ENCODE measurements at regions not wholly inside any gene's neighbourhood (a gene's known extent, or its start where the extent isn't known, plus 50 kb on each side); places are given as distances from the start of the nearest gene placed in this dataset.

DNA sequence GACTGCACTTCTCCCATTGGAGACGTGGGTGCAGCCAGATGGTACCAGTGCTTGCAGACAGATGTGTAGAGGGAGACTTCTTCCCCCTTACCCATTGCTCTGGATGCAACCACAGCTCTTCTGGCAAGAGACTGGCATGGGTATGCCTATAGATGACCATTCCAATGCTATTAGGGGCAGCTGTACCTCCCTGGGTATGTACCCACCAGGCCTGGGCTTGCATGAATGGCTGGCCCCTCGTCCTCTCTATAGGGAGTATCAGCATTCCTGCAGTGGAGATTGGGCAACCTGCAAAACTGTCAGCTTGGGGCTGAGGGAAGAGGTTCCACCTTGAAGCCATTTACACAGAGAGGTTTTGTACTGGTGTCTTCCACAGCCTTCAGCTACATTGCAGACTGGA, 57.6 kb upstream of the FXR1 start:
- 33% methylated on average over 2 of the region's 2 CpGs for WGBS
- peaks cover 0 to 9% (median 3%) of the 10 kb centered on the region in 4 donors for H3K9me3 ChIP-seq
- no peaks in the 10 kb centered on the region for H3K4me1 ChIP-seq
- no peak for DNase-seq (ENCODE audit: extremely low spot score)
- H3K36me3 ChIP-seq = no peaks in the 10 kb centered on the region
- no peak for TF ChIP-seq EP300 (IDR thresholded peaks at IDR 0.05)
- no peak for TF ChIP-seq POLR2AphosphoS5 (IDR thresholded peaks at IDR 0.05)
- TF ChIP-seq POLR2A (IDR thresholded peaks at IDR 0.05; ENCODE audit: low read depth) = no peak
- TF ChIP-seq, protein P1, sequence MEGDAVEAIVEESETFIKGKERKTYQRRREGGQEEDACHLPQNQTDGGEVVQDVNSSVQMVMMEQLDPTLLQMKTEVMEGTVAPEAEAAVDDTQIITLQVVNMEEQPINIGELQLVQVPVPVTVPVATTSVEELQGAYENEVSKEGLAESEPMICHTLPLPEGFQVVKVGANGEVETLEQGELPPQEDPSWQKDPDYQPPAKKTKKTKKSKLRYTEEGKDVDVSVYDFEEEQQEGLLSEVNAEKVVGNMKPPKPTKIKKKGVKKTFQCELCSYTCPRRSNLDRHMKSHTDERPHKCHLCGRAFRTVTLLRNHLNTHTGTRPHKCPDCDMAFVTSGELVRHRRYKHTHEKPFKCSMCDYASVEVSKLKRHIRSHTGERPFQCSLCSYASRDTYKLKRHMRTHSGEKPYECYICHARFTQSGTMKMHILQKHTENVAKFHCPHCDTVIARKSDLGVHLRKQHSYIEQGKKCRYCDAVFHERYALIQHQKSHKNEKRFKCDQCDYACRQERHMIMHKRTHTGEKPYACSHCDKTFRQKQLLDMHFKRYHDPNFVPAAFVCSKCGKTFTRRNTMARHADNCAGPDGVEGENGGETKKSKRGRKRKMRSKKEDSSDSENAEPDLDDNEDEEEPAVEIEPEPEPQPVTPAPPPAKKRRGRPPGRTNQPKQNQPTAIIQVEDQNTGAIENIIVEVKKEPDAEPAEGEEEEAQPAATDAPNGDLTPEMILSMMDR (IDR thresholded peaks at IDR 0.05) = no peak
- no peak overlapping the region for H3K4me3 ChIP-seq
- no peaks in the 10 kb centered on the region for H3K27me3 ChIP-seq
- intact Hi-C loops (cut with DNase I) = no loop called here
- no peak overlapping the region for H3K27ac ChIP-seq (replicated peaks in 1 of 4)

DNA sequence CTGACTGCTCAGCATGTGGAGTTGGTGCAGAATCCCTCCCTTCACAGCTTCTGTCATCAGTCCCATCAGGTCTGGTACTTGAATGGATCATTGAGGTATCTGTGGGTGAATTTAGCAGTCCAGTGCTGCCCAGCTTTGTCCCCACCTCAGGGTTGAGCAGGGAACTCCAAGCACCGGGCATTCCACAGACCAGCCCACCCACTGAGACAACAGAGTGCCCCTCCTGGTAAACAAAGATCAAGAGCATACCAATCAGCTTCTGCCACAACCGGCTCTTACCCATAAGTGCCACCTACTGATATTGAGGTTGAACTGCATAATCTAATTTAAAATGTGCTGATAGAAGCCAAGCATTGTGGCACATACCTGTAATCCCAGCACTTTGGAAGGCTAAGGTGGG, 57.1 kb upstream of the FXR1 start:
- WGBS = 24% methylated on average over 2 of the region's 2 CpGs

DNA sequence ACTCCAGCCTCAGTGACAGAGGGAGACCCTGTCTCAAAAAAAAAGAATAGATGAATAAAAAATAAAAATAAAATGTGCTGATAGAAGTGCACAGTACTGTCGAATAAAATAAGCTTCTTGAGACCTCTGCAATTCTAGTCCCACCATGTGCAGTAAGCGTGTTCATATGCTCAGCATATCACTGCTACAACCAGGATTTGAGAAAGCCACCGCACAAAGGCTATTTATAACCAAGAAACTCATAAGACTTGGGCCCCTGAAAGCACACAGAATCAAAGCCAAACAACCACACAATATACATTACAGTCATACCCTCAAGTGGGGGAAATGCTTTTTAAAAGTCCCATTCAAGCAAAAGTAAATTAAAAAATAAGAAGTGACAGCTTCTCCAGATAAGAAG, 56.5 kb upstream of the FXR1 start:
- Histone ChIP-seq H3K27me3 (no peaks in the 10 kb centered on the region), H3K27ac (replicated peaks in 1 of 4) (no peak overlapping the region), H3K36me3 (no peaks in the 10 kb centered on the region), H3K9me3 (peaks cover 0 to 9% (median 3%) of the 10 kb centered on the region in 4 donors), H3K4me3 (no peak overlapping the region), H3K4me1 (no peaks in the 10 kb centered on the region)
- no peak for TF ChIP-seq POLR2AphosphoS5 (IDR thresholded peaks at IDR 0.05)
- TF ChIP-seq EP300 (IDR thresholded peaks at IDR 0.05) = no peak
- TF ChIP-seq, protein P1 (IDR thresholded peaks at IDR 0.05) = no peak
- TF ChIP-seq POLR2A (IDR thresholded peaks at IDR 0.05; ENCODE audit: low read depth) = no peak
- WGBS = 52% methylated on average over 3 of the region's 3 CpGs
- intact Hi-C loops (cut with DNase I) = no loop called here
- DNase-seq (ENCODE audit: extremely low spot score) = no peak

More for the DNA sequence above, 57.1 kb upstream of the FXR1 start:
- intact Hi-C loops (cut with DNase I) = no loop called here
- Histone ChIP-seq H3K36me3 (no peaks in the 10 kb centered on the region), H3K9me3 (peaks cover 0 to 9% (median 3%) of the 10 kb centered on the region in 4 donors), H3K27ac (replicated peaks in 1 of 4) (no peak overlapping the region), H3K4me1 (no peaks in the 10 kb centered on the region), H3K4me3 (no peak overlapping the region), H3K27me3 (no peaks in the 10 kb centered on the region)
- TF ChIP-seq POLR2A (IDR thresholded peaks at IDR 0.05; ENCODE audit: low read depth) = no peak
- TF ChIP-seq, protein P1 (IDR thresholded peaks at IDR 0.05) = no peak
- no peak for TF ChIP-seq EP300 (IDR thresholded peaks at IDR 0.05)
- no peak for TF ChIP-seq POLR2AphosphoS5 (IDR thresholded peaks at IDR 0.05)
- DNase-seq (ENCODE audit: extremely low spot score) = no peak

DNA sequence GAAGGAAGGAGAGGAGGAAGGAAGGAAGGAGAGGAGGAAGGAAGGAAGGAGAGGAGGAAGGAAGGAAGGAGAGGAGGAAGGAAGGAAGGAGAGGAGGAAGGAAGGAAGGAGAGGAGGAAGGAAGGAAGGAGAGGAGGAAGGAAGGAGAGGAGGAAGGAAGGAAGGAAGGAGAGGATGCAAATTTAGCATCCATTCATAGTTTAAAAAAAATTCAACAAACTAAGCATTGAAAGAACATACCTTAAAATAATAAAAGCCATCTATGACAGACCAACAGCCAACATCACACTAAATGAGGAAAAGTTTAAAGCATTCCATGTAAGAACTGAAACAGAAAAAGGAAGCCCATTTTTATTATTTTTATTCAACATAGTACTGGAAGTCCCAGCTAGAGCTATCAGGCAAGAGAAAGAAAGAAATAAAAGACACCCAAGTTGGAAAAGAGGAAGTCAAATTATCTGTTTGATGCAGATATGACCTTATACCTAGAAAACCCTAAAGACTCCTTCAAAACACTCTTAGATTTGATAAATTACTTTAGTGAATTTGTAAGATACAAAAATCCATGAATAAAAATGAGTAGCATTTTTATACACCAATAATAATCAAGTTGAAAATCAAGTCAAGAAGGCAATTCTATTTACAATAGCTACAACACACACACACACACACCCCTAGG, 52.2 kb upstream of the FXR1 start:
- no peak overlapping the region for H3K27ac ChIP-seq (replicated peaks in 1 of 4)
- no peak for TF ChIP-seq POLR2AphosphoS5 (IDR thresholded peaks at IDR 0.05)
- no peak for TF ChIP-seq POLR2A (IDR thresholded peaks at IDR 0.05; ENCODE audit: low read depth)
- no peak for TF ChIP-seq EP300 (IDR thresholded peaks at IDR 0.05)
- TF ChIP-seq, protein P1 (IDR thresholded peaks at IDR 0.05) = no peak
- intact Hi-C loops (cut with DNase I) = no loop called here
- no peak for DNase-seq (ENCODE audit: extremely low spot score)
- H3K27me3 ChIP-seq = no peaks in the 10 kb centered on the region
- H3K9me3 ChIP-seq = peaks cover 0 to 9% (median 3%) of the 10 kb centered on the region in 4 donors
- no peaks in the 10 kb centered on the region for H3K36me3 ChIP-seq
- no peak overlapping the region for H3K4me3 ChIP-seq
- H3K4me1 ChIP-seq = no peaks in the 10 kb centered on the region
